ENCODE measurements at regions not wholly inside any gene's neighbourhood (a gene's known extent, or its start where the extent isn't known, plus 50 kb on each side); places are given as distances from the start of the nearest gene placed in this dataset.

GRCh38 chr3:66692042-66692765 lies 191.4 kb upstream of the LRIG1 start:
- TF ChIP-seq, protein P1, sequence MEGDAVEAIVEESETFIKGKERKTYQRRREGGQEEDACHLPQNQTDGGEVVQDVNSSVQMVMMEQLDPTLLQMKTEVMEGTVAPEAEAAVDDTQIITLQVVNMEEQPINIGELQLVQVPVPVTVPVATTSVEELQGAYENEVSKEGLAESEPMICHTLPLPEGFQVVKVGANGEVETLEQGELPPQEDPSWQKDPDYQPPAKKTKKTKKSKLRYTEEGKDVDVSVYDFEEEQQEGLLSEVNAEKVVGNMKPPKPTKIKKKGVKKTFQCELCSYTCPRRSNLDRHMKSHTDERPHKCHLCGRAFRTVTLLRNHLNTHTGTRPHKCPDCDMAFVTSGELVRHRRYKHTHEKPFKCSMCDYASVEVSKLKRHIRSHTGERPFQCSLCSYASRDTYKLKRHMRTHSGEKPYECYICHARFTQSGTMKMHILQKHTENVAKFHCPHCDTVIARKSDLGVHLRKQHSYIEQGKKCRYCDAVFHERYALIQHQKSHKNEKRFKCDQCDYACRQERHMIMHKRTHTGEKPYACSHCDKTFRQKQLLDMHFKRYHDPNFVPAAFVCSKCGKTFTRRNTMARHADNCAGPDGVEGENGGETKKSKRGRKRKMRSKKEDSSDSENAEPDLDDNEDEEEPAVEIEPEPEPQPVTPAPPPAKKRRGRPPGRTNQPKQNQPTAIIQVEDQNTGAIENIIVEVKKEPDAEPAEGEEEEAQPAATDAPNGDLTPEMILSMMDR (IDR thresholded peaks at IDR 0.05) = no peak
- TF ChIP-seq ZFX (IDR thresholded peaks at IDR 0.05; ENCODE audit: borderline replicate concordance) = no peak
